Aorta (tissue), 5 donors: ENCODE measurements at regions not wholly inside any gene's neighbourhood (a gene's known extent, or its start where the extent isn't known, plus 50 kb on each side); places are given as distances from the start of the nearest gene placed in this dataset.
"Not testable (repeated sequence)": the region's sequence is repeated elsewhere in the genome, so short reads cannot be mapped to it uniquely, and the experiment has no call there.

Source experiments
- ATAC-seq: fragments of 200-7000 bp; cut with Tn5 transposase; one replicate; pipeline ENCODE4 v1.9.1; 2022; ENCODE audit warnings: moderate library complexity; ENCODE audit not compliant: low FRiP score
- DNase-seq, 2 donors: peaks; one replicate each; pipeline ENCODE4 v3.0.0-alpha.2; 2020
- H3K27ac ChIP-seq, 2 donors: one replicate each; pipeline ENCODE4 v1.5.1; 2013; ENCODE audit warnings: low read length in 2 of 2, mild to moderate bottlenecking in 2 of 2, moderate library complexity in 2 of 2, control low read depth in 1 of 2, inconsistent platforms in 1 of 2, low read depth in 1 of 2
- H3K27me3 ChIP-seq, 2 donors: one replicate each; pipeline ENCODE4 v1.6.1; 2013; ENCODE audit warnings: control low read depth in 1 of 2, low read length in 1 of 2, mild to moderate bottlenecking in 1 of 2, moderate library complexity in 1 of 2; ENCODE audit not compliant: insufficient read depth in 2 of 2, control insufficient read depth in 1 of 2
- H3K36me3 ChIP-seq, 2 donors: one replicate each; pipeline ENCODE4 v1.6.1; 2013; ENCODE audit warnings: control low read depth in 1 of 2, low read length in 1 of 2, mild to moderate bottlenecking in 1 of 2; ENCODE audit not compliant: insufficient read depth in 2 of 2, control insufficient read depth in 1 of 2
- H3K4me1 ChIP-seq, 2 donors: one replicate each; pipeline ENCODE4 v1.6.1; 2013; ENCODE audit warnings: low read length in 2 of 2, control low read depth in 1 of 2, mild to moderate bottlenecking in 1 of 2, moderate library complexity in 1 of 2; ENCODE audit not compliant: insufficient read depth in 2 of 2, control insufficient read depth in 1 of 2
- H3K4me3 ChIP-seq, 2 donors: one replicate each; pipeline ENCODE4 v1.5.1; 2013; ENCODE audit warnings: low read length in 2 of 2, control low read depth in 1 of 2, mild to moderate bottlenecking in 1 of 2
- H3K9me3 ChIP-seq: one replicate; pipeline ENCODE4 v1.6.1; 2013; ENCODE audit warnings: mild to moderate bottlenecking, low read length; ENCODE audit not compliant: control insufficient read depth
- WGBS, 2 donors: extraction: QIAGEN DNeasy Blood & Tissue Kit; methylation state at CpG; one replicate each; pipeline ENCODE4 v1.1.7; 2013; 5-methylcytosine and 5-hydroxymethylcytosine counted together
- intact Hi-C, 2 donors: fragments of 100-400 bp; cut with DNase I; formaldehyde crosslinking; loops; one replicate each; pipeline versions ENCODE4 v1.14.2 to v1.15.0; 2022
- donor health status: healthy with polysubstance abuse.
- donor health status: Bipolar disorder and iron deficiency.
- donor health status: DM: no; HTN: no; CAD: no.
- donor health status: DM: no; HTN: no; CAD: no.
- donor health status: DM: yes; HTN: yes; CAD: no.

DNA sequence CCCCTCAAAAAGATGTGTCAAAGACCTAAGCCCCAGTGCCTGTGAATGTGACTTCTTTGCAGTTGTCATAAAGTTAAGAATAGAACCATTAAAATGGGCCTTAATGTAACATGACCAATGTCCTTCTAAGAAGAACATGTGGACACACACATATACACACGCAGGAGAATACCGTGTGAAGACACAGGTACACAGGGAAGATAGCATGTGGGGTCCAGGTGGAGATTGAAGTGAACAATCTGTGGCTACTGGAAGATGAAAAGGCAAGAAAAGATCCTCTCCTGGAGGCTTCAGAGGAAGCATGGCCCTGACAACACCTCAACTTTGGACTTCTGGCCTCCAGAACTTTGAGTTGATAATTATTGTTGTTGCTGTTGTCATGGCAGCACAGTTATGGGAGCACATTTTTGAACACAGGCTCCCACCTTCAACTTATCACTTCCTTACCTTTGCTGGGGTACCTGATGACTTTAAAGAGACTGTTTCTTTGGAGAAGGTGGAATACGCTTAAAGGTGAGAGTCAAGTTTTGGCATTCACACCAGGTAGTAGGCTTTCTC is 123.5 kb upstream of the ADCY2 start:
- DNase-seq (no peak), ATAC-seq (no peak)
- Histone ChIP-seq H3K9me3 (peaks cover 2% of the 10 kb centered on the region), H3K27me3 (no peaks in the 10 kb centered on the region), H3K27ac (no peak overlapping the region), H3K36me3 (no peaks in the 10 kb centered on the region), H3K4me1 (no peaks in the 10 kb centered on the region), H3K4me3 (no peak overlapping the region)
- intact Hi-C loops = no loop called here
- 90 to 93% methylated on average over 3 of the region's 3 CpGs for WGBS, 2 donors

DNA sequence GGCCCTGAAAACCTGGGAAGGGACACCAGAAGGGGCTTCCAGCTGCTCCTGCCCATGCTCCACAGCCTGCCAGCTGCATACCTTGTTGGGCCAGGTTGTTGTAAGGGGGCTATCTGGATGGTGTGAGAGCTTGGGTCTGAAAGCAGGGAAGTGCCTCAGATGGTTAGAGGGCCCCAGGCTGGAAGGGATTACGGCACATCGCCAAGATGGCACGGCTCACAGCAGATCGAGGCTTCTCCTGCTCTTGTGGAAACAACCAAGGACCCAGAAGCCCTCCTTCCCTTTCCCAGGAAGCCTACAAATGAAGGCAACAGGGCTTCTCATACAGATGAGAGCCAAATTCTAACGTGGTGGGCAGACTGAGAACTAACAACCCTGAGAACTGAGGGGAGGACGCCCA is 121.7 kb upstream of the ADCY2 start:
- Histone ChIP-seq H3K27ac (no peak overlapping the region), H3K9me3 (peaks cover 2% of the 10 kb centered on the region), H3K4me1 (no peaks in the 10 kb centered on the region), H3K4me3 (no peak overlapping the region), H3K27me3 (no peaks in the 10 kb centered on the region), H3K36me3 (no peaks in the 10 kb centered on the region)
- DNase-seq (no peak), ATAC-seq (no peak)
- 80 to 82% methylated on average over 6 of the region's 6 CpGs for WGBS, 2 donors
- intact Hi-C loops = no loop called here

DNA sequence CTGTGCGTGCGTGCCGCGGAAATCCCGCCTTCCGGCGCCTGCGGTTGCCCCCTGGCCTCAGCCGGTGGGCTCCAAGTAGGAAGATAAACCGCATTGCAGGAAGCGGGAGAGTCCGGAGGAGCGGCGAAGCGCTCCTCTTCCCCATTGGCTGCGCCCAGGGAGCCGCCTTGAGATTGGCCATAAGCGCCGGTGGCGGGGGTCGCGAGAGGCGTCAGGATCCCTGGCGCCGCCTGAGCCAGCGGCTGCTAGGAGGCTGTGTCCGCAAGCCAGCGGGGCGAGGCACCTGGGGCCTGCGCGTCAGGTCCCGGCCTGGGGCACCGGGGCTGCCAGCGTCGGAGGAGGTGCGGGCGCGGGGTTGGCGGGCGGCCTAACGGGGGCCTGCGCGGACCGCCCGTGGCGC is 106.3 kb upstream of the ADCY2 start:
- H3K4me1 ChIP-seq, H3K27me3 ChIP-seq, H3K9me3 ChIP-seq, intact Hi-C loops, DNase-seq, ATAC-seq, H3K36me3 ChIP-seq, H3K4me3 ChIP-seq, H3K27ac ChIP-seq: not testable (repeated sequence)
- WGBS, 2 donors = 83 to 86% methylated on average over 46 of the region's 46 CpGs

GRCh38 chr5:7297821-7298220 is 98.1 kb upstream of the ADCY2 start:
- WGBS, 2 donors = 74 to 93% methylated on average over 3 to 7 of the region's 8 CpGs
- H3K27me3 ChIP-seq, H3K27ac ChIP-seq, H3K36me3 ChIP-seq, DNase-seq, intact Hi-C loops, ATAC-seq, H3K4me1 ChIP-seq, H3K9me3 ChIP-seq, H3K4me3 ChIP-seq: not testable (repeated sequence)

DNA sequence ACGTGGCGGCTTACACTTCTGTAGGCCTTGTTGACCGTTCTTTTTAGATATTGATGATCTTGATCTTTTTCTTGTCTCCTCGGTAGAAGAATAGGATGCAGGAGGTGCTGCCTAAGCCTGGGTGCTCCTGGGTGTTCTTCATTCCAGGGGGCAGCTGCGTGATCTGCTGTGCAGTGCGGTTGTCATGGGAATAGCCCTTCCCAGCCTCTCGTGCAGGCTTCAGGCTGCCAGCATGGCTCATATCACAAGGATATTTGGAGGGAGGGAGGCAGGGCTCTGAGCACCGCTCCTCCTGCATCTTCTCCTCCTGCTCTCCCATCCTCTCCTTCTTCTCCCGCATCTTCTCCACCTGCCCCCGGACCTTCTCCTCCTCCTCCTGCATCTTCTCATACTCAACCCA is 96.2 kb upstream of the ADCY2 start:
- H3K9me3 ChIP-seq, H3K36me3 ChIP-seq, H3K4me3 ChIP-seq, H3K4me1 ChIP-seq, H3K27ac ChIP-seq, DNase-seq, intact Hi-C loops, H3K27me3 ChIP-seq, ATAC-seq: not testable (repeated sequence)
- 84 to 85% methylated on average over 10 of the region's 10 CpGs for WGBS, 2 donors

GRCh38 chr5:7305000-7305674 is 90.8 kb upstream of the ADCY2 start:
- H3K4me1 ChIP-seq, intact Hi-C loops, H3K27me3 ChIP-seq, H3K36me3 ChIP-seq, DNase-seq, H3K4me3 ChIP-seq, H3K27ac ChIP-seq, ATAC-seq, H3K9me3 ChIP-seq: not testable (repeated sequence)
- WGBS, 2 donors = 74 to 78% methylated on average over 6 of the region's 6 CpGs

DNA sequence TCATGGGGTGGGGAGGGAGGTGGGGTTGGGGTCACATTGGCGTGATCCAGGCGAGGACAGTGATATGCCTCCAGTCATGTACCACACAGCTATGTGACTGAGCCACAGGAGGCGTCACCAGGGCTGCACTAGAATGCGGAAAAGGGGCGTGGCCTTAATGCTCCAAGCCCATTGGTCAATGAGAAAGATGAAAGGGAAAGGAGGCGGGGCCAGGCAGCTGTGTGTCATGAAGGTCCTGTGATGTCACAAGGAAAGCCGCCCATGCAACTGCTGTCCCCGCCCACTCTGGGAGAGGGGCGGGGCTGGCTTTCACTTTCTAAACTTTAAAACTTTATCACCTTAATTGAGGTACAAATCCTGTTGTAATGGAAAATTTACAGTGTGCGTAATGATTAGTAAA is 89.4 kb upstream of the ADCY2 start:
- DNase-seq, H3K27me3 ChIP-seq, H3K9me3 ChIP-seq, H3K4me3 ChIP-seq, ATAC-seq, intact Hi-C loops, H3K36me3 ChIP-seq, H3K27ac ChIP-seq, H3K4me1 ChIP-seq: not testable (repeated sequence)
- 93 to 95% methylated on average over 10 of the region's 10 CpGs for WGBS, 2 donors

DNA sequence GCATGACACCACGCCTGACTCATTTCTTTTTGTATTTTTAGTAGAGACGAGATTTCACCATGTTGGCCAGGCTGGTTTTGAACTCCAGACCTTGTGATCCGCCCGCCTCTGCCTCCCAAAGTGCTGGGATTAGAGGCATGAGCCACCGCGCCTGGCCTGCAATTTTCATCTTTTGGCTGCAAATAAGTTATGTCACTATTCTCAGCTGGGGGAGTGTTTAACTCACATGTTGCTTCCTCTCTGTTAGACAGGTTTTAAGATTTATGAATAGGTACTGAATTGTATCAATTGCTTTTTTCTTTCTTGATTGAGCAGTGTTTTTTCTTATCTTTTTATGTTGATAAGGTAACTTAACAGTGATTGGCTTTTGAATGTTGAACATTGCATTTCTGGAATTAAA is 88.2 kb upstream of the ADCY2 start:
- DNase-seq, H3K27ac ChIP-seq, intact Hi-C loops, H3K27me3 ChIP-seq, H3K4me1 ChIP-seq, H3K9me3 ChIP-seq, H3K4me3 ChIP-seq, H3K36me3 ChIP-seq, ATAC-seq: not testable (repeated sequence)
- WGBS, 2 donors = 89 to 94% methylated on average over 6 of the region's 6 CpGs

GRCh38 chr5:7309715-7310114 is 86.2 kb upstream of the ADCY2 start:
- DNase-seq, H3K9me3 ChIP-seq, intact Hi-C loops, H3K27ac ChIP-seq, ATAC-seq, H3K4me3 ChIP-seq, H3K4me1 ChIP-seq, H3K27me3 ChIP-seq, H3K36me3 ChIP-seq: not testable (repeated sequence)
- WGBS, 2 donors = 33 to 42% methylated on average over 6 of the region's 6 CpGs
